BE2C (cell line): ENCODE measurements at regions not wholly inside any gene's neighbourhood (a gene's known extent, or its start where the extent isn't known, plus 50 kb on each side); places are given as distances from the start of the nearest gene placed in this dataset.

Source experiments
- DNase-seq: peaks from one replicate; pipeline ENCODE4 v3.0.0-alpha.2; 2020
- H3K27me3 ChIP-seq: fragments of 250-450 bp; sonication (Bioruptor Pico); 2 replicates; pipeline ENCODE4 v1.5.1; 2020; ENCODE audit warnings: mild to moderate bottlenecking
- H3K36me3 ChIP-seq: fragments of 250-450 bp; sonication (Bioruptor Pico); 2 replicates; pipeline ENCODE4 v1.5.1; 2020; ENCODE audit warnings: mild to moderate bottlenecking
- H3K4me1 ChIP-seq: fragments of 250-450 bp; sonication (Bioruptor Pico); 2 replicates; pipeline ENCODE4 v1.5.1; 2020
- H3K4me3 ChIP-seq: 2 replicates; pipeline ENCODE4 v1.5.1; 2011; ENCODE audit warnings: low read depth, low read length
- H3K9me3 ChIP-seq: fragments of 250-450 bp; sonication (Bioruptor Pico); 2 replicates; pipeline ENCODE4 v1.5.1; 2020
- TF ChIP-seq, protein P1 (sequence below): IDR thresholded peaks from 2 replicates; pipeline ENCODE4 v1.5.1; 2012; ENCODE audit warnings: mild to moderate bottlenecking, low read depth, low read length

GRCh38 chr2:204081487-204082425, 145.2 kb downstream of the ICOS start:
- no peak for DNase-seq
- no peaks in the 10 kb centered on the region for H3K27me3 ChIP-seq
- TF ChIP-seq, protein P1, sequence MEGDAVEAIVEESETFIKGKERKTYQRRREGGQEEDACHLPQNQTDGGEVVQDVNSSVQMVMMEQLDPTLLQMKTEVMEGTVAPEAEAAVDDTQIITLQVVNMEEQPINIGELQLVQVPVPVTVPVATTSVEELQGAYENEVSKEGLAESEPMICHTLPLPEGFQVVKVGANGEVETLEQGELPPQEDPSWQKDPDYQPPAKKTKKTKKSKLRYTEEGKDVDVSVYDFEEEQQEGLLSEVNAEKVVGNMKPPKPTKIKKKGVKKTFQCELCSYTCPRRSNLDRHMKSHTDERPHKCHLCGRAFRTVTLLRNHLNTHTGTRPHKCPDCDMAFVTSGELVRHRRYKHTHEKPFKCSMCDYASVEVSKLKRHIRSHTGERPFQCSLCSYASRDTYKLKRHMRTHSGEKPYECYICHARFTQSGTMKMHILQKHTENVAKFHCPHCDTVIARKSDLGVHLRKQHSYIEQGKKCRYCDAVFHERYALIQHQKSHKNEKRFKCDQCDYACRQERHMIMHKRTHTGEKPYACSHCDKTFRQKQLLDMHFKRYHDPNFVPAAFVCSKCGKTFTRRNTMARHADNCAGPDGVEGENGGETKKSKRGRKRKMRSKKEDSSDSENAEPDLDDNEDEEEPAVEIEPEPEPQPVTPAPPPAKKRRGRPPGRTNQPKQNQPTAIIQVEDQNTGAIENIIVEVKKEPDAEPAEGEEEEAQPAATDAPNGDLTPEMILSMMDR: no peak
- no peaks in the 10 kb centered on the region for H3K36me3 ChIP-seq
- H3K4me1 ChIP-seq: no peaks in the 10 kb centered on the region
- no peaks in the 10 kb centered on the region for H3K9me3 ChIP-seq
- no peak overlapping the region for H3K4me3 ChIP-seq

- no peaks in the 10 kb centered on the region for H3K27me3 ChIP-seq
- no peaks in the 10 kb centered on the region for H3K36me3 ChIP-seq
- no peak for DNase-seq
- no peaks in the 10 kb centered on the region for H3K9me3 ChIP-seq
- no peak overlapping the region for H3K4me3 ChIP-seq
- no peaks in the 10 kb centered on the region for H3K4me1 ChIP-seq
- TF ChIP-seq, protein P1: no peak
Measured at GRCh38 chr2:204086167-204086566, 149.6 kb downstream of the ICOS start.

- H3K4me1 ChIP-seq: no peaks in the 10 kb centered on the region
- no peaks in the 10 kb centered on the region for H3K36me3 ChIP-seq
- no peak overlapping the region for H3K4me3 ChIP-seq
- TF ChIP-seq, protein P1: no peak
- H3K9me3 ChIP-seq: no peaks in the 10 kb centered on the region
- DNase-seq: no peak
- no peaks in the 10 kb centered on the region for H3K27me3 ChIP-seq
Measured at GRCh38 chr2:204089105-204089504, 152.5 kb downstream of the ICOS start.

- H3K4me1 ChIP-seq: no peaks in the 10 kb centered on the region
Measured at GRCh38 chr2:204089574-204089973, 153.0 kb downstream of the ICOS start.

DNA sequence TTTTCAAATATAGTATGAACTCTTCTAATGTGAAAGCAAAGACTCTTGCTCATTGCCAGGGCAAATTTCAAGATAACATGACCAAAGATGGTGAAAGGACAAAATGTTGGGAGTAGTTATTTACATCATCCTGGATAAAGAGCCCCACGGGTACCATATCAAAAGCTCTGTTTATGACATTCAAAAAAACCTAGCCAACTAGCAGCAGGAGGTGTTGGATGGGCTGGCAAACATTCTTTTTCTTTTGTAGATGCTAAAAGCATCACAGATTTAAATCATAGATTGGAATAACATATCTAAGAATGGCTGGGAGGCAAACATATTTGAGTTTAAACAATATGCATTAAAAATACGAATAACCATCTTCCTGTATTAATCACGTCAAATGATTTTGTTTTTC, 153.5 kb downstream of the ICOS start:
- no peaks in the 10 kb centered on the region for H3K36me3 ChIP-seq
- TF ChIP-seq, protein P1: no peak
- no peaks in the 10 kb centered on the region for H3K4me1 ChIP-seq
- no peak overlapping the region for H3K4me3 ChIP-seq
- H3K9me3 ChIP-seq: no peaks in the 10 kb centered on the region
- no peaks in the 10 kb centered on the region for H3K27me3 ChIP-seq
- DNase-seq: no peak

More at GRCh38 chr2:204089574-204089973, 153.0 kb downstream of the ICOS start:
- no peaks in the 10 kb centered on the region for H3K27me3 ChIP-seq
- H3K4me3 ChIP-seq: no peak overlapping the region
- no peak for DNase-seq
- TF ChIP-seq, protein P1: no peak
- H3K9me3 ChIP-seq: no peaks in the 10 kb centered on the region
- H3K36me3 ChIP-seq: no peaks in the 10 kb centered on the region

- Histone ChIP-seq H3K36me3 (no peaks in the 10 kb centered on the region), H3K27me3 (no peaks in the 10 kb centered on the region), H3K9me3 (no peaks in the 10 kb centered on the region), H3K4me3 (no peak overlapping the region), H3K4me1 (peaks cover 14% of the 10 kb centered on the region)
- DNase-seq: no peak
- TF ChIP-seq, protein P1: no peak
Measured at GRCh38 chr2:204104811-204105210, 168.2 kb downstream of the ICOS start.
